H9 (cell line): ENCODE measurements at regions not wholly inside any gene's neighbourhood (a gene's known extent, or its start where the extent isn't known, plus 50 kb on each side); places are given as distances from the start of the nearest gene placed in this dataset.

Source experiments
- DNase-seq: peaks from one replicate; pipeline ENCODE4 v3.0.0-alpha.2; 2017
- H2AFZ ChIP-seq: one replicate; pipeline ENCODE4 v1.6.1; 2013; ENCODE audit warnings: mild to moderate bottlenecking, low read length, control low read depth, moderate library complexity
- H2AK5ac ChIP-seq: 2 replicates; pipeline ENCODE4 v1.6.1; 2013; ENCODE audit warnings: low read length, control low read depth, mixed read lengths; ENCODE audit not compliant: insufficient read length
- H2BK120ac ChIP-seq: one replicate; pipeline ENCODE4 v1.6.1; 2013; ENCODE audit warnings: low read depth, mild to moderate bottlenecking, low read length, control low read depth, inconsistent platforms; ENCODE audit not compliant: poor library complexity, severe bottlenecking
- H2BK12ac ChIP-seq: 2 replicates; pipeline ENCODE4 v1.6.1; 2013; ENCODE audit warnings: low read length, control low read depth, mixed read lengths, low read depth; ENCODE audit not compliant: insufficient read length
- H2BK15ac ChIP-seq: 2 replicates; pipeline ENCODE4 v1.6.1; 2013; ENCODE audit warnings: low read depth, low read length, control low read depth
- H2BK20ac ChIP-seq: one replicate; pipeline ENCODE4 v1.6.1; 2013; ENCODE audit warnings: low read depth, mild to moderate bottlenecking, low read length, control low read depth, inconsistent platforms; ENCODE audit not compliant: poor library complexity, severe bottlenecking
- H2BK5ac ChIP-seq: 2 replicates; pipeline ENCODE4 v1.6.1; 2013; ENCODE audit warnings: low read length, control low read depth, mixed read lengths; ENCODE audit not compliant: insufficient read length
- H3K14ac ChIP-seq: 2 replicates; pipeline ENCODE4 v1.6.1; 2013; ENCODE audit warnings: low read length, control low read depth; ENCODE audit not compliant: insufficient read depth
- H3K18ac ChIP-seq: 2 replicates; pipeline ENCODE4 v1.6.1; 2013; ENCODE audit warnings: low read depth, mild to moderate bottlenecking, mixed read lengths, low read length, control low read depth; ENCODE audit not compliant: insufficient read length
- H3K23ac ChIP-seq: 2 replicates; pipeline ENCODE4 v1.6.1; 2013; ENCODE audit warnings: low read length, control low read depth, mixed read lengths, low read depth; ENCODE audit not compliant: insufficient read length
- H3K23me2 ChIP-seq: 2 replicates; pipeline ENCODE4 v1.6.1; 2013; ENCODE audit warnings: low read depth, mild to moderate bottlenecking, mixed read lengths, low read length, control low read depth; ENCODE audit not compliant: insufficient read length, poor library complexity, severe bottlenecking
- H3K27ac ChIP-seq: 2 replicates; pipeline ENCODE4 v1.5.1; 2013; ENCODE audit warnings: low read length, control low read depth, mixed read lengths, low read depth; ENCODE audit not compliant: insufficient read length
- H3K27me3 ChIP-seq: 2 replicates; pipeline ENCODE4 v1.6.1; 2013; ENCODE audit warnings: low read length, control low read depth, inconsistent platforms; ENCODE audit not compliant: insufficient read depth
- H3K4ac ChIP-seq: 2 replicates; pipeline ENCODE4 v1.6.1; 2013; ENCODE audit warnings: low read depth, mild to moderate bottlenecking, control low read depth, inconsistent platforms, low read length, moderate library complexity
- H3K4me1 ChIP-seq: 2 replicates; pipeline ENCODE4 v1.6.1; 2013; ENCODE audit warnings: low read length, control low read depth, inconsistent platforms; ENCODE audit not compliant: insufficient read depth
- H3K4me2 ChIP-seq: 2 replicates; pipeline ENCODE4 v1.6.1; 2013; ENCODE audit warnings: low read length, control low read depth, mixed read lengths; ENCODE audit not compliant: insufficient read length, insufficient read depth
- H3K56ac ChIP-seq: 2 replicates; pipeline ENCODE4 v1.6.1; 2013; ENCODE audit warnings: low read depth, mild to moderate bottlenecking, mixed read lengths, low read length, control low read depth; ENCODE audit not compliant: insufficient read length
- H3K79me1 ChIP-seq: 2 replicates; pipeline ENCODE4 v1.6.1; 2013; ENCODE audit warnings: low read depth, mild to moderate bottlenecking, moderate library complexity, low read length, control low read depth, inconsistent platforms; ENCODE audit not compliant: insufficient read depth, poor library complexity, severe bottlenecking
- H3K79me2 ChIP-seq: 2 replicates; pipeline ENCODE4 v1.6.1; 2013; ENCODE audit warnings: low read length, control low read depth, inconsistent platforms; ENCODE audit not compliant: insufficient read depth
- H3K9ac ChIP-seq: 2 replicates; pipeline ENCODE4 v1.6.1; 2013; ENCODE audit warnings: low read length, control low read depth, mixed read lengths; ENCODE audit not compliant: insufficient read length; ENCODE audit errors: extremely low read depth
- H3K9me3 ChIP-seq: one replicate; pipeline ENCODE4 v1.6.1; 2013; ENCODE audit warnings: low read depth, low read length, inconsistent platforms; ENCODE audit not compliant: control insufficient read depth
- H3T11ph ChIP-seq: one replicate; pipeline ENCODE4 v1.6.1; 2013; ENCODE audit warnings: mild to moderate bottlenecking, low read length, control low read depth, inconsistent platforms
- H4K20me1 ChIP-seq: one replicate; pipeline ENCODE4 v1.6.1; 2013; ENCODE audit not compliant: control insufficient read depth, insufficient read length, insufficient read depth
- H4K5ac ChIP-seq: 2 replicates; pipeline ENCODE4 v1.6.1; 2013; ENCODE audit warnings: low read depth, mild to moderate bottlenecking, mixed read lengths, low read length, control low read depth; ENCODE audit not compliant: insufficient read length
- H4K8ac ChIP-seq: replicated peaks from 2 replicates; pipeline ENCODE4 v1.6.1; 2013; ENCODE audit warnings: low read length, control low read depth, mixed read lengths, low read depth; ENCODE audit not compliant: insufficient read length
- H4K91ac ChIP-seq: 2 replicates; pipeline ENCODE4 v1.6.1; 2013; ENCODE audit warnings: low read depth, mild to moderate bottlenecking, moderate library complexity, mixed read lengths, low read length, control low read depth; ENCODE audit not compliant: insufficient read length
- H3K27ac Mint-ChIP-seq, 3 experiments: 2 replicates in 2 of 3; 3 replicates in 1 of 3; pipeline ENCODE4 v1.8.0; 2020 to 2021; ENCODE audit warnings: mixed read lengths in 3 of 3, mild to moderate bottlenecking in 1 of 3, moderate library complexity in 1 of 3
- H3K27me3 Mint-ChIP-seq: 2 replicates; pipeline ENCODE4 v1.8.0; 2021; ENCODE audit warnings: low read depth, mild to moderate bottlenecking, moderate library complexity, mixed read lengths
- H3K36me3 Mint-ChIP-seq, 3 experiments: 2 replicates in 2 of 3; 3 replicates in 1 of 3; pipeline ENCODE4 v1.8.0; 2020 to 2021; ENCODE audit warnings: low read depth in 3 of 3, mixed read lengths in 3 of 3; ENCODE audit not compliant: insufficient read depth in 1 of 3
- H3K4me1 Mint-ChIP-seq, 2 experiments: 2 replicates each; pipeline ENCODE4 v1.8.0; 2020; ENCODE audit warnings: mixed read lengths in 2 of 2
- H3K4me3 Mint-ChIP-seq, 2 experiments: 2 replicates in 1 of 2; 3 replicates in 1 of 2; pipeline ENCODE4 v1.8.0; 2020 to 2021; ENCODE audit warnings: mild to moderate bottlenecking in 2 of 2, mixed read lengths in 2 of 2, moderate library complexity in 1 of 2
- H3K9me3 Mint-ChIP-seq, 2 experiments: 2 replicates in 1 of 2; 3 replicates in 1 of 2; pipeline ENCODE4 v1.8.0; 2020; ENCODE audit warnings: mild to moderate bottlenecking in 2 of 2, mixed read lengths in 2 of 2, moderate library complexity in 1 of 2
- CTCF ChIP-seq: fragments of 200-600 bp; sonication (generic); conservative IDR thresholded peaks from 3 replicates; pipeline ENCODE4 v1.8.0; 2021; ENCODE audit warnings: antibody characterized with exemption, mild to moderate bottlenecking
- WGBS: extraction: QIAGEN DNeasy Blood & Tissue Kit; methylation state at CpG from one replicate; pipeline ENCODE4 v1.1.7; 2013; ENCODE audit warnings: missing lambda C conversion rate, low lambda C conversion rate, mixed read lengths; ENCODE audit not compliant: insufficient read length; ENCODE audit errors: extremely low coverage; 5-methylcytosine and 5-hydroxymethylcytosine counted together

GRCh38 chr5:8700222-8700621 is 831.3 kb downstream of the MTRR start:
- Mint-ChIP-seq H3K4me1 (no peaks in the 10 kb centered on the region), H3K27me3 (no peaks in the 10 kb centered on the region), H3K27ac (no peak overlapping the region), H3K36me3 (no peaks in the 10 kb centered on the region), H3K4me3 (no peak overlapping the region), H3K9me3 (peaks cover 0 to 3% of the 10 kb centered on the region in 2 experiments; a peak in 1 of 5 replicates)
- Histone ChIP-seq H2AFZ (no peak overlapping the region), H3K4me1 (no peaks in the 10 kb centered on the region), H3K9ac (no peak overlapping the region), H3K23me2 (no peaks in the 10 kb centered on the region), H3K9me3 (no peaks in the 10 kb centered on the region), H3K14ac (no peak overlapping the region), H3K23ac (no peak overlapping the region), H4K5ac (no peak overlapping the region), H3K4me2 (no peak overlapping the region), H3K79me1 (no peaks in the 10 kb centered on the region), H2BK120ac (no peak overlapping the region), H3K56ac (no peak overlapping the region), H4K20me1 (no peaks in the 10 kb centered on the region), H4K8ac (no peak overlapping the region), H2BK12ac (no peak overlapping the region), H3K27ac (no peak overlapping the region), H2BK15ac (no peak overlapping the region), H3T11ph (no peak overlapping the region), H3K4ac (no peak overlapping the region), H2BK20ac (no peak overlapping the region), H3K79me2 (no peaks in the 10 kb centered on the region), H3K18ac (no peak overlapping the region), H4K91ac (no peak overlapping the region), H2BK5ac (no peak overlapping the region), H2AK5ac (no peak overlapping the region), H3K27me3 (no peaks in the 10 kb centered on the region)
- no peak for TF ChIP-seq CTCF
- WGBS = no CpG with 5 or more reads among the region's 5 CpGs
- DNase-seq = no peak
